ENCODE measurements at regions not wholly inside any gene's neighbourhood (a gene's known extent, or its start where the extent isn't known, plus 50 kb on each side); places are given as distances from the start of the nearest gene placed in this dataset.
"Not testable (repeated sequence)": the region's sequence is repeated elsewhere in the genome, so short reads cannot be mapped to it uniquely, and the experiment has no call there.

- no peak overlapping the region for H3K4me3 Mint-ChIP-seq
- intact Hi-C loops (cut with micrococcal nuclease), result no loop called here
- POLR2A ChIA-PET (ENCODE audit: partially characterized antibody), result no interaction called here
Measured at GRCh38 chr4:124459941-124460310, 252.6 kb downstream of the ANKRD50 start.

GRCh38 chr4:124461592-124461991 is 250.9 kb downstream of the ANKRD50 start:
- H3K36me3 Mint-ChIP-seq; H3K27ac ChIP-seq (ENCODE audit: low read depth, low read length); H3K27me3 Mint-ChIP-seq; H3K4me3 Mint-ChIP-seq; H3K36me3 ChIP-seq (ENCODE audit: insufficient read depth, low read length); H3K4me1 Mint-ChIP-seq; H3K9me3 ChIP-seq (ENCODE audit: control insufficient read depth in 1 of 2, low read length in 2 of 2); POLR2A ChIA-PET (ENCODE audit: partially characterized antibody); H3K4me1 ChIP-seq (ENCODE audit: insufficient read depth, low read length); intact Hi-C loops (cut with micrococcal nuclease); H3K27me3 ChIP-seq (ENCODE audit: insufficient read depth, low read length); CTCF ChIA-PET (ENCODE audit: partially characterized antibody); H3K4me3 ChIP-seq (ENCODE audit: low read length in 2 of 2); H3K27ac Mint-ChIP-seq: not testable (repeated sequence)
- peaks cover 0 to 28% (median 22%) of the 10 kb centered on the region in 8 donors for H3K9me3 Mint-ChIP-seq
- peak in 1 of 5 donors; percentile 0 for DNase-seq

More at GRCh38 chr4:124459941-124460310, 252.6 kb downstream of the ANKRD50 start:
- Mint-ChIP-seq H3K27me3 (no peaks in the 10 kb centered on the region), H3K27ac (no peak overlapping the region), H3K4me1 (no peaks in the 10 kb centered on the region), H3K36me3 (peaks cover 0 to 1% of the 10 kb centered on the region in 2 donors), H3K9me3 (peaks cover 0 to 28% (median 22%) of the 10 kb centered on the region in 8 donors)
- no peaks in the 10 kb centered on the region for H3K9me3 ChIP-seq (ENCODE audit: control insufficient read depth in 1 of 2, low read length in 2 of 2)
- CTCF ChIA-PET (ENCODE audit: partially characterized antibody), result no interaction called here
- no peak for DNase-seq
- H3K4me1 ChIP-seq (ENCODE audit: insufficient read depth, low read length), result no peaks in the 10 kb centered on the region
- no peak overlapping the region for H3K27ac ChIP-seq (ENCODE audit: low read depth, low read length)
- H3K36me3 ChIP-seq (ENCODE audit: insufficient read depth, low read length), result no peaks in the 10 kb centered on the region
- H3K27me3 ChIP-seq (ENCODE audit: insufficient read depth, low read length), result no peaks in the 10 kb centered on the region
- no peak overlapping the region for H3K4me3 ChIP-seq (ENCODE audit: low read length in 2 of 2)

- no peak overlapping the region for H3K4me3 ChIP-seq (ENCODE audit: low read length in 2 of 2)
- H3K4me1 Mint-ChIP-seq, result no peaks in the 10 kb centered on the region
- intact Hi-C loops (cut with micrococcal nuclease), result no loop called here
- ChIA-PET POLR2A (ENCODE audit: partially characterized antibody) (no interaction called here), CTCF (ENCODE audit: partially characterized antibody) (no interaction called here)
- no peaks in the 10 kb centered on the region for H3K27me3 ChIP-seq (ENCODE audit: insufficient read depth, low read length)
- H3K36me3 Mint-ChIP-seq, result peaks cover 0 to 1% of the 10 kb centered on the region in 2 donors
- H3K4me3 Mint-ChIP-seq, result no peak overlapping the region
- H3K27ac ChIP-seq (ENCODE audit: low read depth, low read length), result no peak overlapping the region
- H3K9me3 Mint-ChIP-seq, result peaks cover 0 to 28% (median 22%) of the 10 kb centered on the region in 8 donors
- H3K27ac Mint-ChIP-seq, result no peak overlapping the region
- no peak for DNase-seq
- no peaks in the 10 kb centered on the region for H3K27me3 Mint-ChIP-seq
- no peaks in the 10 kb centered on the region for H3K36me3 ChIP-seq (ENCODE audit: insufficient read depth, low read length)
- no peaks in the 10 kb centered on the region for H3K9me3 ChIP-seq (ENCODE audit: control insufficient read depth in 1 of 2, low read length in 2 of 2)
- H3K4me1 ChIP-seq (ENCODE audit: insufficient read depth, low read length), result no peaks in the 10 kb centered on the region
Measured at GRCh38 chr4:124462954-124463828, 249.3 kb downstream of the ANKRD50 start.

- Mint-ChIP-seq H3K4me1 (no peaks in the 10 kb centered on the region), H3K36me3 (peaks cover 0 to 1% of the 10 kb centered on the region in 2 donors), H3K9me3 (peaks cover 0 to 28% (median 22%) of the 10 kb centered on the region in 8 donors), H3K27ac (no peak overlapping the region), H3K4me3 (no peak overlapping the region), H3K27me3 (no peaks in the 10 kb centered on the region)
- Histone ChIP-seq H3K27me3 (ENCODE audit: insufficient read depth, low read length) (no peaks in the 10 kb centered on the region), H3K36me3 (ENCODE audit: insufficient read depth, low read length) (no peaks in the 10 kb centered on the region), H3K4me3 (ENCODE audit: low read length in 2 of 2) (no peak overlapping the region), H3K27ac (ENCODE audit: low read depth, low read length) (no peak overlapping the region), H3K9me3 (ENCODE audit: control insufficient read depth in 1 of 2, low read length in 2 of 2) (no peaks in the 10 kb centered on the region), H3K4me1 (ENCODE audit: insufficient read depth, low read length) (no peaks in the 10 kb centered on the region)
- DNase-seq, result no peak
- ChIA-PET CTCF (ENCODE audit: partially characterized antibody) (no interaction called here), POLR2A (ENCODE audit: partially characterized antibody) (no interaction called here)
- intact Hi-C loops (cut with micrococcal nuclease), result no loop called here
Measured at GRCh38 chr4:124464836-124465235, 247.7 kb downstream of the ANKRD50 start.

- H3K27me3 ChIP-seq (ENCODE audit: insufficient read depth, low read length), result no peaks in the 10 kb centered on the region
- no peaks in the 10 kb centered on the region for H3K36me3 ChIP-seq (ENCODE audit: insufficient read depth, low read length)
- no peak overlapping the region for H3K27ac ChIP-seq (ENCODE audit: low read depth, low read length)
- POLR2A ChIA-PET (ENCODE audit: partially characterized antibody), result no interaction called here
- intact Hi-C loops (cut with micrococcal nuclease), result no loop called here
- no peaks in the 10 kb centered on the region for H3K27me3 Mint-ChIP-seq
- no peak overlapping the region for H3K4me3 ChIP-seq (ENCODE audit: low read length in 2 of 2)
- H3K36me3 Mint-ChIP-seq, result no peaks in the 10 kb centered on the region
- H3K4me1 ChIP-seq (ENCODE audit: insufficient read depth, low read length), result no peaks in the 10 kb centered on the region
- no peak overlapping the region for H3K4me3 Mint-ChIP-seq
- no peaks in the 10 kb centered on the region for H3K4me1 Mint-ChIP-seq
- H3K27ac Mint-ChIP-seq, result no peak overlapping the region
- H3K9me3 ChIP-seq (ENCODE audit: control insufficient read depth in 1 of 2, low read length in 2 of 2), result peaks cover 0 to 4% of the 10 kb centered on the region in 2 donors
- no peak for DNase-seq
- CTCF ChIA-PET (ENCODE audit: partially characterized antibody), result no interaction called here
- H3K9me3 Mint-ChIP-seq, result peaks cover 0 to 11% (median 8%) of the 10 kb centered on the region in 8 donors
Measured at GRCh38 chr4:124468360-124468759, 244.2 kb downstream of the ANKRD50 start.

GRCh38 chr4:124469981-124470380 is 242.6 kb downstream of the ANKRD50 start:
- H3K4me1 Mint-ChIP-seq, result no peaks in the 10 kb centered on the region
- intact Hi-C loops (cut with micrococcal nuclease), result no loop called here
- H3K27me3 Mint-ChIP-seq, result no peaks in the 10 kb centered on the region
- no peak for DNase-seq
- H3K9me3 Mint-ChIP-seq, result peaks cover 0 to 13% (median 4%) of the 10 kb centered on the region in 8 donors
- H3K27ac ChIP-seq (ENCODE audit: low read depth, low read length), result no peak overlapping the region
- POLR2A ChIA-PET (ENCODE audit: partially characterized antibody), result no interaction called here
- peaks cover 0 to 4% of the 10 kb centered on the region in 2 donors for H3K9me3 ChIP-seq (ENCODE audit: control insufficient read depth in 1 of 2, low read length in 2 of 2)
- no peaks in the 10 kb centered on the region for H3K36me3 ChIP-seq (ENCODE audit: insufficient read depth, low read length)
- H3K27me3 ChIP-seq (ENCODE audit: insufficient read depth, low read length), result no peaks in the 10 kb centered on the region
- H3K4me3 ChIP-seq (ENCODE audit: low read length in 2 of 2), result no peak overlapping the region
- no peak overlapping the region for H3K4me3 Mint-ChIP-seq
- H3K27ac Mint-ChIP-seq, result no peak overlapping the region
- CTCF ChIA-PET (ENCODE audit: partially characterized antibody), result no interaction called here
- H3K36me3 Mint-ChIP-seq, result no peaks in the 10 kb centered on the region
- H3K4me1 ChIP-seq (ENCODE audit: insufficient read depth, low read length), result no peaks in the 10 kb centered on the region

GRCh38 chr4:124478470-124478869 is 234.1 kb downstream of the ANKRD50 start:
- Histone ChIP-seq H3K4me3 (ENCODE audit: low read length in 2 of 2) (no peak overlapping the region), H3K4me1 (ENCODE audit: insufficient read depth, low read length) (no peaks in the 10 kb centered on the region), H3K9me3 (ENCODE audit: control insufficient read depth in 1 of 2, low read length in 2 of 2) (no peaks in the 10 kb centered on the region), H3K27ac (ENCODE audit: low read depth, low read length) (no peak overlapping the region), H3K36me3 (ENCODE audit: insufficient read depth, low read length) (no peaks in the 10 kb centered on the region), H3K27me3 (ENCODE audit: insufficient read depth, low read length) (no peaks in the 10 kb centered on the region)
- Mint-ChIP-seq H3K36me3 (no peaks in the 10 kb centered on the region), H3K4me1 (no peaks in the 10 kb centered on the region), H3K27ac (no peak overlapping the region), H3K4me3 (no peak overlapping the region), H3K27me3 (no peaks in the 10 kb centered on the region), H3K9me3 (peaks cover 0 to 4% (median under 1%) of the 10 kb centered on the region in 8 donors)
- intact Hi-C loops (cut with micrococcal nuclease), result no loop called here
- DNase-seq, result no peak
- POLR2A ChIA-PET (ENCODE audit: partially characterized antibody), result no interaction called here
- CTCF ChIA-PET (ENCODE audit: partially characterized antibody), result no interaction called here
